ENCODE measurements at regions not wholly inside any gene's neighbourhood (a gene's known extent, or its start where the extent isn't known, plus 50 kb on each side); places are given as distances from the start of the nearest gene placed in this dataset.

DNA sequence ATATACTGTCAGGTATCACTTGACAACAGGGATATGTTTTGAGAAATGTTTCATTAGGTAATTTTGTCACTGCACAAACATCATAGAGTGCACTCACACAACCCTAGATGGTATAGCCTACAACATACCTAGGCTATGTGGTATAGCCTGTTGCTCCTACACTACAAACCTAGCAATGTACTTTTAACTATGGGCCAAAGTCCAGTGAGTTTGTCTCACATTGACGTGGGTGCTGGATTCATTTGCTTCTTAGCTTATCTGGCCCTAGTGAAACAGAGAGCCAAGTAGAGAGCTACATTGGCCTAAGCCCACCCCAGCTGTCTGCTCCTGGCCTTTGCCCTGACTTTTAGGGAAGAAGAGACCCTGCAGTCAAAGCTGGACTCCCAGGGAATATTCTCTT is 180.7 kb upstream of the EGFLAM start:
- no peaks in the 10 kb centered on the region for H3K4me1 Mint-ChIP-seq (ENCODE audit: low read depth)
- H3K9me3 Mint-ChIP-seq: peaks cover 2% of the 10 kb centered on the region
- ChIA-PET POLR2A (no interaction called here), CTCF (no interaction called here)
- intact Hi-C loops (cut with micrococcal nuclease): no loop called here
- no peak overlapping the region for H3K4me3 Mint-ChIP-seq
- no peaks in the 10 kb centered on the region for H3K36me3 Mint-ChIP-seq
- no peak overlapping the region for H3K27ac Mint-ChIP-seq
- no peak for DNase-seq
- no peaks in the 10 kb centered on the region for H3K27me3 Mint-ChIP-seq

DNA sequence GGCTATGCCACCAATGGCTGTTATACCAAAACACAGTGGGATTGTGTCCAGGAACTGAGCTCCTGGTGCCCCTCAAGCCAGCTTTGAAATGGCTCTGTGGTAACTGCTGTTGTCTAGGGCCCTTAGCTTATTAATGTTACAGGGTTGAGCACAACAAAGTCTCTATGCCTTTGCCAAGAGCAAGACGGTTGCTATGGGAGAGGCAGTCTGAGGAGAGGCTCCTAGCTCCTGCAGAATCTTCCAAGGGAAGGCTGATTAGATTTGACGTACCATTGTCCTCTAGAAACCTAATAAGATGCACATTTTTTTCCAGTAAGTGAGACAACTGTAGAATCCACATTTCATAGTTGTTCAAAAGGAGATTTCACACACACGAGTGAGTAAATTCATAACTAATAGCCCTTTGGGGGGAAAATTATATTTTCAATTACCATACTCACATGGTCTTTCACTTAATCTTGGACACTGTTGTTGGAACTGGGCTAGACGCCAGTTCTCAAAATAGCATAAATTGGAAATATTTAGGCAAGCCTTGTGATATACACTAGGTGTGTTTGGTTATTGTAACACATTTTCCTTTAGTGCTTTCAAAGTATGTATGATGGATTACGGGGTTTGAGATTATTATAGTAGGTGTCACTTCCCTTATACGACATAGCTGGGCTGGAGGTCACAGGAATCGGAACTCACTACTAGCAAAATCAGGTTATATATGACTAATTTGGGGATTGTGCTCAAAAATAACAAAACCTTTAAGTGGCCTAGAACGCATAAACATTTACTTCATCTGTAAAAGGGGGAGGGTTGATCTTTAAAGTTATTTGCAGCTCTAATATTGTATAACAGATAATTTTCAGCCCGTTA is 186.3 kb upstream of the EGFLAM start:
- no peak overlapping the region for H3K27ac Mint-ChIP-seq
- DNase-seq: no peak
- H3K4me3 Mint-ChIP-seq: no peak overlapping the region
- POLR2A ChIA-PET: no interaction called here
- intact Hi-C loops (cut with micrococcal nuclease): no loop called here
- H3K27me3 Mint-ChIP-seq: no peaks in the 10 kb centered on the region
- no peaks in the 10 kb centered on the region for H3K9me3 Mint-ChIP-seq
- CTCF ChIA-PET: no interaction called here
- H3K4me1 Mint-ChIP-seq (ENCODE audit: low read depth): no peaks in the 10 kb centered on the region
- H3K36me3 Mint-ChIP-seq: no peaks in the 10 kb centered on the region

DNA sequence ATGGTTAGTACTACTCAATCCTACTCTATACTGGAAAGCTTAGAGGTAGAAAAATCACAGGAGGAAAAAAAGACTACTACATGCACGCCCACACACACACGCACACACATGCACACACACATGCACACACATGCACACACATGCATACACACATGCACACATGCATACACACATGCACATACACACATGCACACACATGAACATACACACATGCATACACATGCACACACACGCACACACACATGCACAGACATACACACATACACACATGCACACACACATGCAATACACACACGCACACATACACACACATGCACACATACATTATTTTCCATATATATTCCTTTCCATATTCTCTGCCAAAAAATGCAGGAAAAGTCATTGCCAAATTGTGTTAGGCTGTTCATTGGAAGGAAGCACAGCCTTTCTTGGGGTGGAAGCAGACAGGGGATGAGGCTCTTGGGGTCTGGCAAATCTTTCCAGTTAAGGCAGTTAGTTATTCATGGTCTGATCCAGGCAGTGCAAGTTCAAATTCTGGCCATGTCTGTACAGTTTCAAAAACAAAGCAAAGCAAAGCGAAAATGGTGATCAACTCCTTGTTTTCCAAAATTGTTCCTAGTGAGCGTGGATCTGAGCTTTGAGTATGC is 187.9 kb upstream of the EGFLAM start:
- no peak for DNase-seq
- no peaks in the 10 kb centered on the region for H3K36me3 Mint-ChIP-seq
- intact Hi-C loops (cut with micrococcal nuclease): no loop called here
- no peaks in the 10 kb centered on the region for H3K27me3 Mint-ChIP-seq
- no peaks in the 10 kb centered on the region for H3K4me1 Mint-ChIP-seq (ENCODE audit: low read depth)
- H3K27ac Mint-ChIP-seq: no peak overlapping the region
- CTCF ChIA-PET: no interaction called here
- H3K9me3 Mint-ChIP-seq: peaks cover 6% of the 10 kb centered on the region
- no peak overlapping the region for H3K4me3 Mint-ChIP-seq
- POLR2A ChIA-PET: no interaction called here

- intact Hi-C loops (cut with micrococcal nuclease): no loop called here
- H3K27me3 Mint-ChIP-seq: no peaks in the 10 kb centered on the region
- H3K27ac Mint-ChIP-seq: no peak overlapping the region
- no peak for DNase-seq
- no peaks in the 10 kb centered on the region for H3K4me1 Mint-ChIP-seq (ENCODE audit: low read depth)
- peaks cover 6% of the 10 kb centered on the region for H3K9me3 Mint-ChIP-seq
- H3K4me3 Mint-ChIP-seq: no peak overlapping the region
- POLR2A ChIA-PET: no interaction called here
- H3K36me3 Mint-ChIP-seq: no peaks in the 10 kb centered on the region
- CTCF ChIA-PET: no interaction called here
Measured at GRCh38 chr5:38069360-38069759, 189.0 kb upstream of the EGFLAM start.

DNA sequence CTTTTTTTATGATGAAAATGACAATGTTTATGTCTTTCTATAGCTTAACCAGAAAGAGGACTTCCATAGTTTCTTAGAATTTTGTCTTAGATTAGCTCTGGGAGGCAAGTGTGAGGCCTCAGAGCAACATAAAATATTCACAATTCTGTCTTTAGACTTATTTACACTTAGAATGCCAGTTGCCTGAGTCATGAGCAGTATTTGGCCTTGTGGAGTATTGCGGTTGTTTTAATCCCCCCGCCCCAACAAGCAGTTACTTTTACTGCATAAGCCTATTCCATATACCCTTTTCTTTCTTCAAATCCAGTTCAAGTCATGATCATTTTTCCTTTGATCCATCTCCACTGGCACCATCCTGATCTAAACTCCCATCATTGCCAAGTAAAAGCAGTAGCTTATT is 198.0 kb upstream of the EGFLAM start:
- no peaks in the 10 kb centered on the region for H3K9me3 Mint-ChIP-seq
- no peak for DNase-seq
- no peaks in the 10 kb centered on the region for H3K4me1 Mint-ChIP-seq (ENCODE audit: low read depth)
- intact Hi-C loops (cut with micrococcal nuclease): no loop called here
- H3K4me3 Mint-ChIP-seq: no peak overlapping the region
- POLR2A ChIA-PET: no interaction called here
- CTCF ChIA-PET: no interaction called here
- no peaks in the 10 kb centered on the region for H3K36me3 Mint-ChIP-seq
- no peak overlapping the region for H3K27ac Mint-ChIP-seq
- no peaks in the 10 kb centered on the region for H3K27me3 Mint-ChIP-seq

DNA sequence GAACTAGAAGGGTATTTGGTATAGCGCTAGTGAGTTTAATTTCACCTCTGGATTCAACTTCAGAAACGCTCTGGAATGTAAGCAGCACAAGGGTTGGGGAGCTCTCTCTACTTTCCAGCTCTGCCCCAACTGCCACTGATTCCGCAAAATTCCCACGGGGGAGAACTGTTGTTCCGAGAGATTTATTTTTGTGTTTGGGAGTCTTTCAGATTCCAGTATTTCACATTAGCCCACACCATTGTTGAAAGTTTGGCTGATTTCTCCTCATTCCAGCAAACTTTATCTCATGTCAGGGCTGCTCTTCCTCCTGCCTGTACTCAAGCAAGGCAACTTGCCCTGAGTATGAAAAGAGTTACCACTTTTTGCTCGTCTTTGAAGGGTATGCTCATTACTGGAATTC is 198.5 kb upstream of the EGFLAM start:
- Mint-ChIP-seq H3K27ac (no peak overlapping the region), H3K4me1 (ENCODE audit: low read depth) (no peaks in the 10 kb centered on the region), H3K9me3 (no peaks in the 10 kb centered on the region), H3K4me3 (no peak overlapping the region), H3K27me3 (no peaks in the 10 kb centered on the region), H3K36me3 (no peaks in the 10 kb centered on the region)
- intact Hi-C loops (cut with micrococcal nuclease): no loop called here
- ChIA-PET POLR2A (no interaction called here), CTCF (no interaction called here)
- no peak for DNase-seq

GRCh38 chr5:38051711-38052511 is 206.4 kb upstream of the EGFLAM start:
- H3K36me3 Mint-ChIP-seq: no peaks in the 10 kb centered on the region
- intact Hi-C loops (cut with micrococcal nuclease): no loop called here
- DNase-seq: no peak
- CTCF ChIA-PET: no interaction called here
- POLR2A ChIA-PET: no interaction called here
- H3K27ac Mint-ChIP-seq: no peak overlapping the region
- H3K27me3 Mint-ChIP-seq: no peaks in the 10 kb centered on the region
- H3K9me3 Mint-ChIP-seq: no peaks in the 10 kb centered on the region
- no peak overlapping the region for H3K4me3 Mint-ChIP-seq
- H3K4me1 Mint-ChIP-seq (ENCODE audit: low read depth): no peaks in the 10 kb centered on the region

DNA sequence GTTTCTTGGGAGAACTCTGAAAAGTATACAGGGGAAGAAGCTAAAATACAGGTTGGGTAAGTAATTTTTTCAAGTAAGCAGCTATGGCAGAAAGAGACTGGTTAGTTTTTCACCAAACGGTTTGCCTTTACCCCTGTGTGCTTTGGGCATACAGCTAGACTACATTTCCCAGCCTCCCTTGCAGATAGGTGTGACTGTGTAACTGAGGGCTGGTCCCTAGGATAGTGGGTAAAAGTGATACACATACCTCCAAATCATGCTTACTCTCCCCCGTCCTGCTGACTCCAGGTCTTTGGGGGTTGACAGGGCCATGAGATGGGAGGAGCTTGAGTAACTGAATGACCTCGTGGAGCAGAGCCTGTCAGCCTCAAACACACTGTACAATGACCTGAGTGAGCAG is 208.6 kb upstream of the GDNF start:
- H3K36me3 Mint-ChIP-seq: no peaks in the 10 kb centered on the region
- no peak for DNase-seq
- no peak overlapping the region for H3K4me3 Mint-ChIP-seq
- no peaks in the 10 kb centered on the region for H3K4me1 Mint-ChIP-seq (ENCODE audit: low read depth)
- ChIA-PET POLR2A (no interaction called here), CTCF (no interaction called here)
- intact Hi-C loops (cut with micrococcal nuclease): no loop called here
- H3K27ac Mint-ChIP-seq: no peak overlapping the region
- no peaks in the 10 kb centered on the region for H3K27me3 Mint-ChIP-seq
- H3K9me3 Mint-ChIP-seq: no peaks in the 10 kb centered on the region

GRCh38 chr5:38046103-38046502 is 206.3 kb upstream of the GDNF start:
- POLR2A ChIA-PET: no interaction called here
- H3K27ac Mint-ChIP-seq: no peak overlapping the region

GRCh38 chr5:38045446-38045845 is 205.6 kb upstream of the GDNF start:
- DNase-seq: no peak
- Mint-ChIP-seq H3K27ac (no peak overlapping the region), H3K4me3 (no peak overlapping the region), H3K27me3 (no peaks in the 10 kb centered on the region), H3K4me1 (ENCODE audit: low read depth) (no peaks in the 10 kb centered on the region), H3K36me3 (no peaks in the 10 kb centered on the region), H3K9me3 (no peaks in the 10 kb centered on the region)
- CTCF ChIA-PET: no interaction called here
- POLR2A ChIA-PET: no interaction called here
- intact Hi-C loops (cut with micrococcal nuclease): no loop called here

More at GRCh38 chr5:38046103-38046502, 206.3 kb upstream of the GDNF start:
- CTCF ChIA-PET: no interaction called here
- intact Hi-C loops (cut with micrococcal nuclease): no loop called here
- Mint-ChIP-seq H3K9me3 (no peaks in the 10 kb centered on the region), H3K4me3 (no peak overlapping the region), H3K36me3 (no peaks in the 10 kb centered on the region), H3K27me3 (no peaks in the 10 kb centered on the region), H3K4me1 (ENCODE audit: low read depth) (no peaks in the 10 kb centered on the region)
- no peak for DNase-seq

GRCh38 chr5:38039826-38040225 is 200.0 kb upstream of the GDNF start:
- ChIA-PET POLR2A (no interaction called here), CTCF (no interaction called here)
- Mint-ChIP-seq H3K4me3 (no peak overlapping the region), H3K27me3 (no peaks in the 10 kb centered on the region), H3K36me3 (no peaks in the 10 kb centered on the region), H3K27ac (no peak overlapping the region), H3K9me3 (no peaks in the 10 kb centered on the region), H3K4me1 (ENCODE audit: low read depth) (no peaks in the 10 kb centered on the region)
- intact Hi-C loops (cut with micrococcal nuclease): no loop called here
- DNase-seq: no peak

DNA sequence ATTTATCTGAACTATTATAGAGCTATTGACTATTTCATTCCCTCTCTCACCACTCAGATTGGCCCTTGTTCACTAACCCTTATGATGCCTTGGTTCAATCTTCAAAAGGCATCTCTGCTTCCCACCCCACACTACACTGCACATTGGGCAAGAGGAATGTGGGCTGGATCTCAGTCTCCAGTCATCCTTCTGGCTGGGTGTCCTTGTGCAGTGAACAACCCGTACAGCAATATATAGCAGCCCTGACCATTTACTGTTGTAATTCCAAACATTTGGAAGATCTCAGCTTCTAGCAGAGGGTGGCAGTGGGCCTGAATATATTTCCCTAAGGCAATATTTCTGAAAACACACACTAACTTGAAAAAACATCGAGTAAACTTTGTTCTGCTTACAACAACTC is 199.2 kb upstream of the GDNF start:
- ChIA-PET POLR2A (no interaction called here), CTCF (no interaction called here)
- Mint-ChIP-seq H3K4me3 (no peak overlapping the region), H3K4me1 (ENCODE audit: low read depth) (no peaks in the 10 kb centered on the region), H3K36me3 (no peaks in the 10 kb centered on the region), H3K27me3 (no peaks in the 10 kb centered on the region), H3K9me3 (no peaks in the 10 kb centered on the region), H3K27ac (no peak overlapping the region)
- intact Hi-C loops (cut with micrococcal nuclease): no loop called here
- DNase-seq: no peak

DNA sequence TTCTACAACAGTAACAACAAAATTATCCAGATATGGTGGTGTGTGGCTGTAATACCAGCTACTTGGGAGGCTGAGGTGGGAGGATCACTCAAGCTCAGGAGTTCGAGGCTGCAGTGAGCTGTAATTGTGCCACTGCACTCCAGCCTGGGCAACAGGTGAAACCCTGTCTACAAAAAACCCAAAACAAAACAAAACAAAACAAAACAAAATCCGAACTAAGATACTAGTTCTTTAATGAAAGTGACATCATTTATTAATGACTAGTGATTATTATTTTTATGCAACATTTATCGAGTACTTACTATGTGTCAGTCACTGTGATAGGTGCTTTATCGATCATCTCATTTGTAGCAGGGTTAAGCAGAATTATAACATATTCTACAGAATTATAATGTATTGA is 196.9 kb upstream of the GDNF start:
- no peak overlapping the region for H3K4me3 Mint-ChIP-seq
- no peaks in the 10 kb centered on the region for H3K27me3 Mint-ChIP-seq
- ChIA-PET POLR2A (no interaction called here), CTCF (no interaction called here)
- H3K4me1 Mint-ChIP-seq (ENCODE audit: low read depth): no peaks in the 10 kb centered on the region
- H3K9me3 Mint-ChIP-seq: no peaks in the 10 kb centered on the region
- intact Hi-C loops (cut with micrococcal nuclease): no loop called here
- DNase-seq: no peak
- no peak overlapping the region for H3K27ac Mint-ChIP-seq
- no peaks in the 10 kb centered on the region for H3K36me3 Mint-ChIP-seq

All from activated CD4-positive, alpha-beta memory T cell treated with anti-CD3 and anti-CD28 coated beads for 36 hours (primary cell).